PC-3 (cell line): ENCODE measurements at regions not wholly inside any gene's neighbourhood (a gene's known extent, or its start where the extent isn't known, plus 50 kb on each side); places are given as distances from the start of the nearest gene placed in this dataset.

Source experiments
- ATAC-seq: fragments of 200-7000 bp; cut with Tn5 transposase; 2 replicates; pipeline ENCODE4 v1.9.1; 2020; ENCODE audit warnings: mild to moderate bottlenecking, moderate library complexity
- BruUV-seq: library from RNA; stranded (reverse); fragments of 400-500 nt; replicated peaks from 2 replicates; lab custom pipeline; 2021; lab: Mats Ljungman, UMichigan
- CTCF ChIA-PET: fragments of 300-600 bp; sonication (Branson Sonifier 250); formaldehyde crosslinking; loops from one replicate; lab custom pipeline; 2022; ENCODE audit warnings: antibody characterized with exemption; lab: Charles Lee
- POLR2A ChIA-PET: fragments of 300-600 bp; sonication (Branson Sonifier 250); formaldehyde crosslinking; loops from one replicate; lab custom pipeline; 2022; ENCODE audit warnings: antibody characterized with exemption; ENCODE audit not compliant: unreplicated experiment; lab: Charles Lee
- DNase-seq: peaks from one replicate; pipeline ENCODE4 v3.0.0-alpha.2; 2015
- H2AFZ ChIP-seq: fragments of 300-600 bp; sonication (generic); 2 replicates; pipeline ENCODE4 v1.6.0; 2016; ENCODE audit warnings: antibody characterized with exemption, low read length
- H3F3A ChIP-seq: fragments of 300-600 bp; sonication (generic); one replicate; pipeline ENCODE4 v1.6.0; 2017; ENCODE audit warnings: antibody characterized with exemption, low read length, control low read depth, mild to moderate bottlenecking; ENCODE audit not compliant: unreplicated experiment
- H3K27ac ChIP-seq: fragments of 300-600 bp; sonication (generic); 2 replicates; pipeline ENCODE4 v1.5.1; 2016; ENCODE audit warnings: mild to moderate bottlenecking, low read length
- H3K27me3 ChIP-seq: fragments of 300-600 bp; sonication (generic); 2 replicates; pipeline ENCODE4 v1.6.1; 2016; ENCODE audit warnings: low read length, mixed read lengths
- H3K36me3 ChIP-seq: fragments of 300-600 bp; sonication (generic); 2 replicates; pipeline ENCODE4 v1.6.1; 2016; ENCODE audit warnings: low read depth, mixed run types, low read length, mixed read lengths
- H3K4me1 ChIP-seq: fragments of 300-600 bp; sonication (generic); 2 replicates; pipeline ENCODE4 v1.5.1; 2016; ENCODE audit warnings: low read length; ENCODE audit not compliant: insufficient read depth
- H3K4me2 ChIP-seq: fragments of 300-600 bp; sonication (generic); 2 replicates; pipeline ENCODE4 v1.6.0; 2016; ENCODE audit warnings: low read length
- H3K4me3 ChIP-seq: fragments of 300-600 bp; sonication (generic); 2 replicates; pipeline ENCODE4 v1.5.1; 2016; ENCODE audit warnings: mild to moderate bottlenecking, low read length, mixed read lengths
- H3K79me2 ChIP-seq: fragments of 300-600 bp; sonication (generic); 2 replicates; pipeline ENCODE4 v1.6.1; 2017; ENCODE audit warnings: low read length, mixed read lengths
- H3K9ac ChIP-seq: fragments of 300-600 bp; sonication (generic); 2 replicates; pipeline ENCODE4 v1.6.0; 2016; ENCODE audit warnings: mild to moderate bottlenecking, low read length
- H3K9me2 ChIP-seq: fragments of 300-600 bp; sonication (generic); replicated peaks from 2 replicates; pipeline ENCODE4 v1.6.1; 2016; ENCODE audit warnings: mixed run types, low read length, mixed read lengths
- H3K9me3 ChIP-seq: fragments of 300-600 bp; sonication (generic); 2 replicates; pipeline ENCODE4 v1.6.1; 2016; ENCODE audit warnings: low read length, mixed read lengths
- H4K20me1 ChIP-seq: fragments of 300-600 bp; sonication (generic); 2 replicates; pipeline ENCODE4 v1.6.1; 2016; ENCODE audit warnings: low read length, mixed read lengths
- EZH2 ChIP-seq: fragments of 300-600 bp; sonication (generic); IDR thresholded peaks from one replicate; pipeline ENCODE4 v1.6.1; 2017; ENCODE audit warnings: antibody characterized with exemption, mild to moderate bottlenecking, low read length; ENCODE audit not compliant: unreplicated experiment
- EZH2phosphoT487 ChIP-seq: fragments of 300-600 bp; sonication (generic); IDR thresholded peaks from 2 replicates; pipeline ENCODE4 v1.6.1; 2018; ENCODE audit warnings: mild to moderate bottlenecking, antibody characterized with exemption, low read length, borderline replicate concordance
- intact Hi-C: fragments of 100-400 bp; cut with micrococcal nuclease; formaldehyde crosslinking; loops from 2 replicates; pipeline ENCODE4 v1.9.0; 2023
- TF ChIP-seq, protein P1 (sequence below): fragments of 300-600 bp; sonication (generic); conservative IDR thresholded peaks from 2 replicates; pipeline ENCODE4 v1.5.1; 2017; ENCODE audit warnings: antibody characterized with exemption, low read depth, mild to moderate bottlenecking, low read length

DNA sequence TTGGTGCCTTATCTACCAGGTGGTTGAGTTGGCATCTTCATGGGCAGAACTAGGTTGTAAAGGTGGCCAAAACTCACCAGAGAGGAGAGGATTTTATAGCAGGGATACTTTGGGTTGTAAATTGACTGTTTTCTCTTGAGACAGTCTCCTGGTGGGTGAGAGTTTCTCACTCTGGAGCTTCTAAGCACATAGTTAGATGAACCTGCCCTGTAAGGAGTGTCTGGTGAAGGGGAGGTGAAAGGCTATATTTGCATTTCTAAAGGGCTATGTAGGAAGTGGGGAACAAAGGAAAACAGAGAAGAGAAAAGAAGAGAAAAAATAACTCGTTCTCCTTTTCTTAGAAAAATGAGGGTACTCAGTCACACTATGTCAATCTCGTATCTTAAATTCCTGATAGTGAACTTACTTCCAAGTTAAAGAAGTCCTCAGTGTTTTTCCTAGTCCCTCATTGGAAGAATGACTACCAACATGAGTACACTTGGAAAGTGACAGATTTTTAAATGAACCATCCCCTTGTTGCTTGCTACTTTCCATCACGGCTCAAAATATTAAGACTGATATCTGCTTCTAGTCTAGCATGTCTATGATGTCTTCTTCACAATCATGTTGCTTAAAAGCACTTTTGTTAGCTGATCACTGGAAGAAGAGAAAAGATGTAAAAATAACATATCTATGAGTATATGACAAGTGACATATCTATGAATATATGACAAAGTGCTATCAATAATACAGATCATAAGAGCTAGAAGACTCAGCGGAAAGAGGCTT is 113.8 kb upstream of the P2RY1 start:
- Histone ChIP-seq H3K27ac (no peak overlapping the region), H3K4me1 (no peaks in the 10 kb centered on the region), H3K9ac (no peak overlapping the region), H3K79me2 (no peaks in the 10 kb centered on the region), H3K27me3 (peaks cover 27% of the 10 kb centered on the region), H3F3A (no peaks in the 10 kb centered on the region), H3K36me3 (no peaks in the 10 kb centered on the region), H3K9me2 (no peaks in the 10 kb centered on the region), H4K20me1 (no peaks in the 10 kb centered on the region), H3K4me2 (no peak overlapping the region), H3K4me3 (no peak overlapping the region), H2AFZ (no peak overlapping the region), H3K9me3 (no peaks in the 10 kb centered on the region)
- ATAC-seq (no peak), DNase-seq (no peak)
- POLR2A ChIA-PET: no interaction called here
- CTCF ChIA-PET: no interaction called here
- no peak for TF ChIP-seq EZH2
- TF ChIP-seq, protein P1, sequence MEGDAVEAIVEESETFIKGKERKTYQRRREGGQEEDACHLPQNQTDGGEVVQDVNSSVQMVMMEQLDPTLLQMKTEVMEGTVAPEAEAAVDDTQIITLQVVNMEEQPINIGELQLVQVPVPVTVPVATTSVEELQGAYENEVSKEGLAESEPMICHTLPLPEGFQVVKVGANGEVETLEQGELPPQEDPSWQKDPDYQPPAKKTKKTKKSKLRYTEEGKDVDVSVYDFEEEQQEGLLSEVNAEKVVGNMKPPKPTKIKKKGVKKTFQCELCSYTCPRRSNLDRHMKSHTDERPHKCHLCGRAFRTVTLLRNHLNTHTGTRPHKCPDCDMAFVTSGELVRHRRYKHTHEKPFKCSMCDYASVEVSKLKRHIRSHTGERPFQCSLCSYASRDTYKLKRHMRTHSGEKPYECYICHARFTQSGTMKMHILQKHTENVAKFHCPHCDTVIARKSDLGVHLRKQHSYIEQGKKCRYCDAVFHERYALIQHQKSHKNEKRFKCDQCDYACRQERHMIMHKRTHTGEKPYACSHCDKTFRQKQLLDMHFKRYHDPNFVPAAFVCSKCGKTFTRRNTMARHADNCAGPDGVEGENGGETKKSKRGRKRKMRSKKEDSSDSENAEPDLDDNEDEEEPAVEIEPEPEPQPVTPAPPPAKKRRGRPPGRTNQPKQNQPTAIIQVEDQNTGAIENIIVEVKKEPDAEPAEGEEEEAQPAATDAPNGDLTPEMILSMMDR: no peak
- no TSS peak for BruUV-seq
- intact Hi-C loops: no loop called here

DNA sequence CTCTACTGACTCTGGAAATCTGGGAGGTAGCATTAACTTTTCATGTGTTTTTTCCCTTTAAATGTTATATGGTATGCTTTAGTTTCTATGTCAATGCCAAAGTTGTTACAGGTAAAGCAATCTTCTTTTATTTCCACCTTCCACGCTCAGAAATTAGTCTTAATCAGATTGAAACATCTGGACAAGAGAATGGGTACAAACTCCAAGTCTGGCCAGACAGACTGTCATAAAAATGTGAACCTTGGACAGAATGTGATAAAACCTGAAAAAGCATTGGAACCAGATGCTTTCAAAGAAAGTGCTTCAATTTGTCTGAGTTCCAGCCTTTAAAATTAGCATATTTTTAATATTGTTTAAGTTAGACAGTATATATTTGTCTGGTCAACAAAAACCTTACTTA is 110.7 kb upstream of the P2RY1 start:
- no peak for TF ChIP-seq EZH2
- TF ChIP-seq, protein P1: no peak
- TF ChIP-seq EZH2phosphoT487: no peak

More for the DNA sequence above, 110.7 kb upstream of the P2RY1 start:
- intact Hi-C loops: no loop called here
- ChIA-PET POLR2A (no interaction called here), CTCF (no interaction called here)
- Histone ChIP-seq H3K9ac (no peak overlapping the region), H3K9me3 (no peaks in the 10 kb centered on the region), H2AFZ (no peak overlapping the region), H3K4me2 (no peak overlapping the region), H4K20me1 (no peaks in the 10 kb centered on the region), H3K4me3 (no peak overlapping the region), H3K79me2 (no peaks in the 10 kb centered on the region), H3F3A (no peaks in the 10 kb centered on the region), H3K27ac (no peak overlapping the region), H3K27me3 (peaks cover 36% of the 10 kb centered on the region), H3K9me2 (no peaks in the 10 kb centered on the region), H3K36me3 (no peaks in the 10 kb centered on the region), H3K4me1 (no peaks in the 10 kb centered on the region)
- no TSS peak for BruUV-seq
- DNase-seq: no peak
- no peak for ATAC-seq
